ENCODE measurements at regions not wholly inside any gene's neighbourhood (a gene's known extent, or its start where the extent isn't known, plus 50 kb on each side); places are given as distances from the start of the nearest gene placed in this dataset.

DNA sequence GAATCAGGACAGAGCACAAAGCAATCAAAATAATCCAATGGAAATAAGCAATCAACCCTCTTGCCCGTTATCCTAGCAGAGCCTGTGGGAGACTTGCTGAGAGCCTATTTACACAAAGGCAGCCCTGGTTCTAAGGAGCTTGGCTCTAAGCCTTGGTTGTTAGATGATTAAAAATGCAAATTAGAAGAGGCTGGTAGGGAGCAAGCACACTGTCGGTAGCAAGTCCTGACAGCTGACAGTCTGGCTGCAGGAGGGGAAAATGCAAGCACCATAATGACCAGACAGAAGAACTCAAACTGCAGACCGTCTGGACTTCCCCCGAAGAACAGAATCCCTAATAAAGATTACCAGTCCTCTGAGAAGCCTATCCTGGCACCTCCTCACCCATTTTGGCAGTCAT is 131.8 kb upstream of the CTTNBP2 start:
- TF ChIP-seq, protein P1, sequence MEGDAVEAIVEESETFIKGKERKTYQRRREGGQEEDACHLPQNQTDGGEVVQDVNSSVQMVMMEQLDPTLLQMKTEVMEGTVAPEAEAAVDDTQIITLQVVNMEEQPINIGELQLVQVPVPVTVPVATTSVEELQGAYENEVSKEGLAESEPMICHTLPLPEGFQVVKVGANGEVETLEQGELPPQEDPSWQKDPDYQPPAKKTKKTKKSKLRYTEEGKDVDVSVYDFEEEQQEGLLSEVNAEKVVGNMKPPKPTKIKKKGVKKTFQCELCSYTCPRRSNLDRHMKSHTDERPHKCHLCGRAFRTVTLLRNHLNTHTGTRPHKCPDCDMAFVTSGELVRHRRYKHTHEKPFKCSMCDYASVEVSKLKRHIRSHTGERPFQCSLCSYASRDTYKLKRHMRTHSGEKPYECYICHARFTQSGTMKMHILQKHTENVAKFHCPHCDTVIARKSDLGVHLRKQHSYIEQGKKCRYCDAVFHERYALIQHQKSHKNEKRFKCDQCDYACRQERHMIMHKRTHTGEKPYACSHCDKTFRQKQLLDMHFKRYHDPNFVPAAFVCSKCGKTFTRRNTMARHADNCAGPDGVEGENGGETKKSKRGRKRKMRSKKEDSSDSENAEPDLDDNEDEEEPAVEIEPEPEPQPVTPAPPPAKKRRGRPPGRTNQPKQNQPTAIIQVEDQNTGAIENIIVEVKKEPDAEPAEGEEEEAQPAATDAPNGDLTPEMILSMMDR (IDR thresholded peaks at IDR 0.05), result no peak
- no peak for TF ChIP-seq POLR2A (IDR thresholded peaks at IDR 0.05)

All from adrenal gland (tissue), 5 donors.